Endometrium (tissue), 2 donors: ENCODE measurements at regions not wholly inside any gene's neighbourhood (a gene's known extent, or its start where the extent isn't known, plus 50 kb on each side); places are given as distances from the start of the nearest gene placed in this dataset.

Source experiments
- FAIRE-seq: peaks from 2 replicates; lab custom pipeline; 2012; peaks lifted over from hg19 to GRCh38; lab: Jason Lieb, UNC
- donor health status: control.
- donor health status: control.

DNA sequence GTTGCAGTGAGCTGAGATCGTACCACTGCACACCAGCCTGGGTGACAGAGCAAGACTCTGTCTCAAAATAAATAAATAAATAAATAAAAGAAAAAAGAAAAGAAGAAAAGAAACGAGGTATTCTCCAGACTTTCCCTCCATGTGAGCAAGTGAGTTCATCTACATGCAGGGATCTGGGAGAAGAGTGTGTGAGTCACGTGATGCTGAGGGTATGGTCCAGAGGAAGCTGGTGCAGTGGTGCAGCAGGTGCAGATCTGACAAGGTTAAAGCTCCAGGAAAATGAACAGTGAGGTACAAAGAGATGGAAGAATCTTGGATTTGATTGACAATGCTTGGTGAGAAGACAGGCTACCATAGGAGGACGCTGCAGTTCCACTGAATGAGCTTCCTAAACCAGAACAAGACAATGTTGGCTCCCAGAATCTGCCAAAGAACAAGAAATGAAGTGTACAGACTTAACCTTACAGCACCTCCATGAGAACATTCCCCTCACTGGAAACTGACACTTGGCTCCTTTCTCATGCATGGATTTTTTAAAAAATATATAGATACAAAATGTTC lies 79.5 kb upstream of the BTBD3 start:
- FAIRE-seq, result no peak

- no peak for FAIRE-seq
These were observed 75.7 kb upstream of the BTBD3 start for GRCh38 chr20:11841972-11842461.

- no peak for FAIRE-seq
These were observed 74.4 kb upstream of the BTBD3 start for GRCh38 chr20:11843289-11843688.

DNA sequence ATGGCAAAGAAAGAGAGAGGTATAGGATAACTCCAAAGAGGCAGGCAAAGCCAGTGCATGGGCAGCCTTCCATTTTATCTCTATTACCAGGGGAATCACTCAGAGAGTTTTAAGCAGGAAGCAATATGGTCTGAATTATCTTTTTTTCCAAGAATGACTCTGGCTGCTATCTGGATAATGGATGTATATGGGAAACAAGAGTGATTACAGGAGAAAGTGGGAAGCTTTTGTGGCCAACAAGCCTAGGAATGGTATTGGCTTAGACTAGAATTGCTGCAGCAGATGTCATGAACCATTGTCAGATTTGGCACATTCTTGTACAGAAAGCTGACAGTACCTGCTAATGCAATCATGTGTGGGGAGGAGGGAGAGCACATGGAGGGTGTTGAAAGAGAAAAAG lies 73.0 kb upstream of the BTBD3 start:
- FAIRE-seq, result no peak

DNA sequence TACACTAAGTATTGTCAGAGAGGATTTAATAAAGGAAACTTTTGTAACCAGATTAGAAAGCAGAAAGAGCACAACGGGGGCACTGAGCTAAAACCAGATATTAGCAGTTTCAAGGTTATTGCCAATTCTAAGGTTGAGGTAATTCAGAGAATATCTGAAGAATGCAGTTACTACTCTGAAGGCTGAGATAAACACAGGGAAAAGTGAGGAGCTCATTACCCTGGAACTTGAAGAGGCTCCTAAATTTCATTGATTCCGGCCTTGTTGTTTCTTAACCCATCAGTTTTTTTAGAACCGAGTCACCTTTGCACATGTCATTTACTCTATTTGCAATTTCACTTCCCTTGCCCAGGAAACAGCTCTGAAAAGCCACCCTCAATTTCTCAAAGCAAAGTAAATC lies 72.4 kb upstream of the BTBD3 start:
- no peak for FAIRE-seq

- FAIRE-seq, result no peak
These were observed 71.6 kb upstream of the BTBD3 start for GRCh38 chr20:11846131-11846530.

DNA sequence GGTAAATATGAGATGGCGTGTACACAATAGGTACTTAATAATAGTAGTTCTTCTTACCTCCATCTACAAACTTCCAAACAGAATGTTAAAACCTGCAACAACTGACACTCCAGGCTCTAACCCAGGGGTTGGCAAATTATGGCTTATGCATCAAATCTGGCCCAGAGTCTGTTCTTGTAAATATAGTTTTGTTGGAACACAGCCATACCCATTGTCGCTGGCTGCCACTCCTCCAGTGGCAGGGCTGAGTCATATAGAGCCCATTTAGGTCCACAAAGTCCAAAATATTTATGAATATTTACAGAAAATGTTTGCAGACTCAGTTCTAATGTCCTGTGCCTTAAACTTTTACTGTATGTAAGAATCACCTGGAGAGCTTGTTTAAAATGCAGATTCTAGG lies 69.9 kb upstream of the BTBD3 start:
- FAIRE-seq, result no peak

GRCh38 chr20:11849270-11849915 lies 68.3 kb upstream of the BTBD3 start:
- FAIRE-seq, result no peak

GRCh38 chr20:11849976-11850670 lies 67.6 kb upstream of the BTBD3 start:
- FAIRE-seq, result no peak

GRCh38 chr20:11850901-11851300 lies 66.8 kb upstream of the BTBD3 start:
- FAIRE-seq, result no peak

DNA sequence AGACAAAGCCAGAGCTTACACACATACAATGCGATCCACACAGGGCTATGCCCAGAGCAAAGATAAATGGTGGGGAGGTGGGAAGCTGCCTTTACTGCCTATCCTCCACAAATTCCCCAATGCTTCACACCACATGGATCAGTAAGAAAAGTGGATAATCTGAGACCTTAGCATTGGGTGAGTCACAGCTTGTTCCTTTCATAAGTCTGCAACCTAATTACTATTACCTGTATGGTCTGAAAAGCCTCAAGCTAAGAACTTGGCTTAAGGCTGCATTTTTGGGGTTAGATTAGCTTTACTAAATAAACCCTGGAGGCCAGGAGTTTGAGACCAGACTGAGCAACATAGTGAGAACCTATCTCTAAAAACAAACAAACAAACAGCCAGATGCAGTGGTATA lies 66.0 kb upstream of the BTBD3 start:
- no peak for FAIRE-seq

- FAIRE-seq, result no peak
These were observed 65.5 kb upstream of the BTBD3 start for GRCh38 chr20:11852189-11852588.

DNA sequence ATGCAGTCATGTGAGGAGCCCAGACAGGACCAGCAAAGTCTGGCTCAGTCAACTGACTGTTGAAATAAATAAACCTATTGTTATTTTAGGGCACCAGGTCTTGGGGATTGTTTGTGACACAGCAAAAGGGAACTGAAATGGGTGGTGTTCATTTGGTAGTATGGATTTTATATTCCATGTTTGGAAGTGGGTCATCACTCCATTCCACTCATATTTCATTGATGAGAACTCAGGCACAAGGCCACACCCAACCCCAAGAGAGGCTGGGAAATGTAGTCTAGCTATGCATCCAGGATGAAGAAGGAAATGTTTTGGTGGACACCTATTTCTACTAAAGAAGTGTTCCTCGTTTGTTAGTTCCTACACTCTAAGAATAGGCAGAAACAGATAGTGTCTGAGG lies 64.9 kb upstream of the BTBD3 start:
- FAIRE-seq, result no peak

DNA sequence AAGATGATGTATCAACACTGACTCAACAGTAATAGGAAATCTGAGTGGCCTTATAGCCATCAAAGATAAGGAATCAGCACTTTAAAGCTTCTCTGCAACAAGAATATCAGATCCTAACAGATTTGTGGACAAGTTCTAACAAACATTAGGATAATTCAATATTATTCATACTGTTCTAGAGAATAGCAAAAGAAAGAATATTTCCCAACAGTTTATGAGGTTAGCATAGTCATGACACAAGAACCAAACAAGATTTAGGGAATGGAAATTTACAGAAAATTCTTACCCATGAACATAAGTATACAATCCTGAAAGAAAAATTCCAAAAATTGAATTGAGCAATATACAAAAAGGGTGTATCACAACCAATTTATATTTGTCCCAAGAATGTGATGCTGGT lies 64.3 kb upstream of the BTBD3 start:
- no peak for FAIRE-seq

- FAIRE-seq, result no peak
These were observed 56.2 kb upstream of the BTBD3 start for GRCh38 chr20:11861479-11861878.

DNA sequence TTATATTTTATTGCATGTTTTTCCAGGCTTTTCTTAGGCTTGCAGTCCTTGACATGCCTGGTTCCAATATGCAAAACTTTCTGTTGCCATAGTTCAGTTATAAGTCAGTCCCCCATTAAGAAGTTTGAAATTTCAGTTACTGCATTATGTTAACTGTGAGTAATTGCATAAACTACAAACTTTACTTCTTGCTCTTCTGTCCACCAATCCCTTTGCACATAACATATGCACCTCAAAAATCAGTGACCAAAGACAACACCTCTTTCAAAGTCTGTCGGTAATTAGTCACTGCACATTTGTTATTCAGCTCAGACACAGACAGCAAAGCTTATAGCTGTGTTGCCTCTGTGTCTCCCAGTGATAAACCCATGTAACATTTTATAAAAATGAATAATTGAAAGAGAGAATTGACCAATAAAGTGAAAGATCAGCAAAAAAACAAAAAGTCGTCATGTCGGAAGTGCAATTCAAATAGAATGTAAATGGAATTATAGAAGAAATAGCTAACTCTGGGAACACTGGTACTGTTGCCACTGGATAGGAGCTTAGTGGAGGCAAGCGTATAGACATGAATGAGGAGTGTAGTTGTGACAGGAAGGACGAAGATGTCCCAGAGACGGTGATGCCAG lies 50.3 kb upstream of the BTBD3 start:
- FAIRE-seq, result no peak
